ENCODE measurements at regions not wholly inside any gene's neighbourhood (a gene's known extent, or its start where the extent isn't known, plus 50 kb on each side); places are given as distances from the start of the nearest gene placed in this dataset.

DNA sequence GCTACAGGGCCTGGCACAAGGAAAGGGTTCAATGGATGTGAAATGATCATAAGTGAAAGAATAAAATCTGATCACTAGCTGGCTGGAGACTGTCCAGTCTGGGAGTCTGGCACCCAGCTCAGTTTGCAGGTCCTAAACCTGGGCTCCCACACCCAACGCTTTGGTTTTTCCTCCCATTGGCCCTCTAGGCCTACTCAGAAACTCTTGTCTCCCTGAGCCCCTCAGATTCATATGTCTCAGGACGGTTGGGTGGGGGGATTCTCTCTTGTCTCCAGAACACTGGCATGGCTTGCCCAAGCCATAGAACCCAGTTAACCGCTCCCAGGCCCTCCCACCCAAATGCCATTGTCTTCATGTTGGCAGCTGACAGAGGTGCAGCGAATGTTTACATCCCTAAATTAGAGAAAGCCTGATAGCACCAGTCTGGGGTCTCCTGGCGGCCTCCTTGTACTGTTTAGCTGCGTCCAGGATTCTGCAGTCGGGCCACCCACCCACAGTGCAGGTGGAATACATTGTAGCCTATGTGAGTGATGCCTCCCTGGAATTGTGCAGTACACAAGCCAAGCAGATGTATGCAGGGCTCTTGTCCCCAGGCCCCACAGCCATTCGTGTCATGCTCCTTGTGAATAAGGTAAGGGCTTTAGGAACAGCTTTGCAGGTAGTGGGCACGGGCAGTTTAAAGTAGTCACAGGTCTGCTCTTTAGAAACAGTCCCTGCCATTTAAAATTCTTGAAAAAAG is 266.3 kb downstream of the XXYLT1 start:
- no peaks in the 10 kb centered on the region for H3F3A ChIP-seq (replicated peaks; ENCODE audit: insufficient read depth)
- CTCF ChIA-PET = interaction anchor here (0.7 to 3.2 kb wide), 7 partner anchors 9 to 322 kb away, joined by 3 to 16 read pairs (median 3); partner anchors contain the start of genes FAM43A and XXYLT1
- H3K27me3 ChIP-seq (ENCODE audit: insufficient read depth) = peaks cover 4% of the 10 kb centered on the region; the same call in 1 of the 2 replicates
- H3K79me2 ChIP-seq (ENCODE audit: insufficient read depth) = no peaks in the 10 kb centered on the region
- DNase-seq = no peak
- no peaks in the 10 kb centered on the region for H3K9me2 ChIP-seq
- H3K36me3 ChIP-seq (replicated peaks in 1 of 2; ENCODE audit: control insufficient read depth in 1 of 2, insufficient read depth in 2 of 2, low read length in 1 of 2) = no peaks in the 10 kb centered on the region
- no peak overlapping the region for H3K4me3 ChIP-seq (ENCODE audit: low read depth in 2 of 2, low read length in 1 of 2)
- POLR2A ChIA-PET = no interaction called here
- no peak overlapping the region for H3K4me2 ChIP-seq
- H4K20me1 ChIP-seq (ENCODE audit: insufficient read depth) = no peaks in the 10 kb centered on the region
- peaks cover 0 to 17% of the 10 kb centered on the region in 2 experiments; a peak in 2 of 4 replicates for H3K4me1 ChIP-seq (ENCODE audit: control insufficient read depth in 1 of 2, insufficient read depth in 2 of 2, low read depth in 1 of 2, low read length in 1 of 2)
- no peaks in the 10 kb centered on the region for H3K9me3 ChIP-seq
- TF ChIP-seq RCOR1 (IDR thresholded peaks at IDR 0.05; ENCODE audit: low read length) (no peak), TCF12 (IDR thresholded peaks at IDR 0.05) (no peak)
- TF ChIP-seq, protein P1, sequence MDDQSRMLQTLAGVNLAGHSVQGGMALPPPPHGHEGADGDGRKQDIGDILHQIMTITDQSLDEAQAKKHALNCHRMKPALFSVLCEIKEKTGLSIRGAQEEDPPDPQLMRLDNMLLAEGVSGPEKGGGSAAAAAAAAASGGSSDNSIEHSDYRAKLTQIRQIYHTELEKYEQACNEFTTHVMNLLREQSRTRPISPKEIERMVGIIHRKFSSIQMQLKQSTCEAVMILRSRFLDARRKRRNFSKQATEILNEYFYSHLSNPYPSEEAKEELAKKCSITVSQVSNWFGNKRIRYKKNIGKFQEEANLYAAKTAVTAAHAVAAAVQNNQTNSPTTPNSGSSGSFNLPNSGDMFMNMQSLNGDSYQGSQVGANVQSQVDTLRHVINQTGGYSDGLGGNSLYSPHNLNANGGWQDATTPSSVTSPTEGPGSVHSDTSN (IDR thresholded peaks at IDR 0.05) = no peak
- H3K27ac ChIP-seq (ENCODE audit: low read depth in 2 of 2, low read length in 1 of 2) = no peak overlapping the region
- H3K9ac ChIP-seq = no peak overlapping the region
- H2AFZ ChIP-seq (ENCODE audit: low read depth) = no peak overlapping the region
- WGBS (ENCODE audit: low lambda C conversion rate) = 46% methylated on average over 5 of the region's 9 CpGs

DNA sequence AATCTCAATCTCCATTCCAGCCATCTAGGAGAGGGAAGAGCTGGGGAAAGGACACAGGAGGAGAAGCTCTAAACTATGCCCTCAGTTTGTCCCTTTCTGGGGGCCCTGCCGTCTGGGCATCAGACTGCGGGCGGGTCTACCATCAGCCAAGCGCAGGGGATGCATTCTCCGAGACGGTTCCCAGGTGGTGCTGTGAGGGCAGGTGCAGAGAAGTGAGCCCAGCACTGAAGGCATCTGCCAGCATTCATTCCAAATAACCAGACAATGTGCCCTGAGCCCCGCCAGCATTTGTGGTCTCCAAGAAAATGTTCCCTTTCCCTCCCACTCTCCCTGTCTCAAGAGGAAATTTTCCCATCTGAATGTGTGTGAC is 265.7 kb downstream of the XXYLT1 start:
- Histone ChIP-seq H3K9ac (no peak overlapping the region), H3K36me3 (replicated peaks in 1 of 2; ENCODE audit: control insufficient read depth in 1 of 2, insufficient read depth in 2 of 2, low read length in 1 of 2) (no peaks in the 10 kb centered on the region), H3K27me3 (ENCODE audit: insufficient read depth) (peaks cover 4% of the 10 kb centered on the region; the same call in 1 of the 2 replicates), H2AFZ (ENCODE audit: low read depth) (no peak overlapping the region), H3K27ac (ENCODE audit: low read depth in 2 of 2, low read length in 1 of 2) (no peak overlapping the region), H3K79me2 (ENCODE audit: insufficient read depth) (no peaks in the 10 kb centered on the region), H3K9me2 (no peaks in the 10 kb centered on the region), H3K4me2 (no peak overlapping the region), H3F3A (replicated peaks; ENCODE audit: insufficient read depth) (no peaks in the 10 kb centered on the region), H3K9me3 (no peaks in the 10 kb centered on the region), H3K4me3 (ENCODE audit: low read depth in 2 of 2, low read length in 1 of 2) (no peak overlapping the region), H3K4me1 (ENCODE audit: control insufficient read depth in 1 of 2, insufficient read depth in 2 of 2, low read depth in 1 of 2, low read length in 1 of 2) (peaks cover 0 to 17% of the 10 kb centered on the region in 2 experiments; a peak in 2 of 4 replicates), H4K20me1 (ENCODE audit: insufficient read depth) (no peaks in the 10 kb centered on the region)
- DNase-seq = no peak
- 62% methylated on average over 7 of the region's 7 CpGs for whole genome bisulfite sequencing (ENCODE audit: low lambda C conversion rate)
- ChIA-PET POLR2A (no interaction called here), CTCF (interaction anchor here (0.7 to 1.8 kb wide), 6 partner anchors 8 to 323 kb away, joined by 3 to 6 read pairs (median 3); partner anchors contain the start of gene XXYLT1)
- TF ChIP-seq ELF1 (IDR thresholded peaks at IDR 0.05) (no peak), RAD21 (IDR thresholded peaks at IDR 0.05; ENCODE audit: low read length) (no peak), GATA2 (CRISPR knock-in tag; IDR thresholded peaks at IDR 0.05) (no peak), NRF1 (IDR thresholded peaks at IDR 0.05; ENCODE audit: low read depth, low read length) (no peak), TEAD4 (IDR thresholded peaks at IDR 0.05; ENCODE audit: borderline replicate concordance, insufficient read depth) (no peak), RCOR1 (IDR thresholded peaks at IDR 0.05; ENCODE audit: low read length) (no peak), FOXM1 (IDR thresholded peaks at IDR 0.05; ENCODE audit: low read depth) (no peak), MXI1 (IDR thresholded peaks at IDR 0.05; ENCODE audit: low read depth, low read length) (no peak), RFX5 (IDR thresholded peaks at IDR 0.05; ENCODE audit: low read length) (no peak)
- TF ChIP-seq, protein P2, sequence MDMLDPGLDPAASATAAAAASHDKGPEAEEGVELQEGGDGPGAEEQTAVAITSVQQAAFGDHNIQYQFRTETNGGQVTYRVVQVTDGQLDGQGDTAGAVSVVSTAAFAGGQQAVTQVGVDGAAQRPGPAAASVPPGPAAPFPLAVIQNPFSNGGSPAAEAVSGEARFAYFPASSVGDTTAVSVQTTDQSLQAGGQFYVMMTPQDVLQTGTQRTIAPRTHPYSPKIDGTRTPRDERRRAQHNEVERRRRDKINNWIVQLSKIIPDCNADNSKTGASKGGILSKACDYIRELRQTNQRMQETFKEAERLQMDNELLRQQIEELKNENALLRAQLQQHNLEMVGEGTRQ (IDR thresholded peaks at IDR 0.05; ENCODE audit: borderline replicate concordance, low read depth, low read length) = no peak
- TF ChIP-seq, protein P3, sequence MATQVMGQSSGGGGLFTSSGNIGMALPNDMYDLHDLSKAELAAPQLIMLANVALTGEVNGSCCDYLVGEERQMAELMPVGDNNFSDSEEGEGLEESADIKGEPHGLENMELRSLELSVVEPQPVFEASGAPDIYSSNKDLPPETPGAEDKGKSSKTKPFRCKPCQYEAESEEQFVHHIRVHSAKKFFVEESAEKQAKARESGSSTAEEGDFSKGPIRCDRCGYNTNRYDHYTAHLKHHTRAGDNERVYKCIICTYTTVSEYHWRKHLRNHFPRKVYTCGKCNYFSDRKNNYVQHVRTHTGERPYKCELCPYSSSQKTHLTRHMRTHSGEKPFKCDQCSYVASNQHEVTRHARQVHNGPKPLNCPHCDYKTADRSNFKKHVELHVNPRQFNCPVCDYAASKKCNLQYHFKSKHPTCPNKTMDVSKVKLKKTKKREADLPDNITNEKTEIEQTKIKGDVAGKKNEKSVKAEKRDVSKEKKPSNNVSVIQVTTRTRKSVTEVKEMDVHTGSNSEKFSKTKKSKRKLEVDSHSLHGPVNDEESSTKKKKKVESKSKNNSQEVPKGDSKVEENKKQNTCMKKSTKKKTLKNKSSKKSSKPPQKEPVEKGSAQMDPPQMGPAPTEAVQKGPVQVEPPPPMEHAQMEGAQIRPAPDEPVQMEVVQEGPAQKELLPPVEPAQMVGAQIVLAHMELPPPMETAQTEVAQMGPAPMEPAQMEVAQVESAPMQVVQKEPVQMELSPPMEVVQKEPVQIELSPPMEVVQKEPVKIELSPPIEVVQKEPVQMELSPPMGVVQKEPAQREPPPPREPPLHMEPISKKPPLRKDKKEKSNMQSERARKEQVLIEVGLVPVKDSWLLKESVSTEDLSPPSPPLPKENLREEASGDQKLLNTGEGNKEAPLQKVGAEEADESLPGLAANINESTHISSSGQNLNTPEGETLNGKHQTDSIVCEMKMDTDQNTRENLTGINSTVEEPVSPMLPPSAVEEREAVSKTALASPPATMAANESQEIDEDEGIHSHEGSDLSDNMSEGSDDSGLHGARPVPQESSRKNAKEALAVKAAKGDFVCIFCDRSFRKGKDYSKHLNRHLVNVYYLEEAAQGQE (IDR thresholded peaks at IDR 0.05; ENCODE audit: low read depth, low read length) = no peak
- TF ChIP-seq, protein P4, sequence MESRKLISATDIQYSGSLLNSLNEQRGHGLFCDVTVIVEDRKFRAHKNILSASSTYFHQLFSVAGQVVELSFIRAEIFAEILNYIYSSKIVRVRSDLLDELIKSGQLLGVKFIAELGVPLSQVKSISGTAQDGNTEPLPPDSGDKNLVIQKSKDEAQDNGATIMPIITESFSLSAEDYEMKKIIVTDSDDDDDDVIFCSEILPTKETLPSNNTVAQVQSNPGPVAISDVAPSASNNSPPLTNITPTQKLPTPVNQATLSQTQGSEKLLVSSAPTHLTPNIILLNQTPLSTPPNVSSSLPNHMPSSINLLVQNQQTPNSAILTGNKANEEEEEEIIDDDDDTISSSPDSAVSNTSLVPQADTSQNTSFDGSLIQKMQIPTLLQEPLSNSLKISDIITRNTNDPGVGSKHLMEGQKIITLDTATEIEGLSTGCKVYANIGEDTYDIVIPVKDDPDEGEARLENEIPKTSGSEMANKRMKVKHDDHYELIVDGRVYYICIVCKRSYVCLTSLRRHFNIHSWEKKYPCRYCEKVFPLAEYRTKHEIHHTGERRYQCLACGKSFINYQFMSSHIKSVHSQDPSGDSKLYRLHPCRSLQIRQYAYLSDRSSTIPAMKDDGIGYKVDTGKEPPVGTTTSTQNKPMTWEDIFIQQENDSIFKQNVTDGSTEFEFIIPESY (IDR thresholded peaks at IDR 0.05; ENCODE audit: borderline replicate concordance, low read depth) = no peak
- TF ChIP-seq, protein P5, sequence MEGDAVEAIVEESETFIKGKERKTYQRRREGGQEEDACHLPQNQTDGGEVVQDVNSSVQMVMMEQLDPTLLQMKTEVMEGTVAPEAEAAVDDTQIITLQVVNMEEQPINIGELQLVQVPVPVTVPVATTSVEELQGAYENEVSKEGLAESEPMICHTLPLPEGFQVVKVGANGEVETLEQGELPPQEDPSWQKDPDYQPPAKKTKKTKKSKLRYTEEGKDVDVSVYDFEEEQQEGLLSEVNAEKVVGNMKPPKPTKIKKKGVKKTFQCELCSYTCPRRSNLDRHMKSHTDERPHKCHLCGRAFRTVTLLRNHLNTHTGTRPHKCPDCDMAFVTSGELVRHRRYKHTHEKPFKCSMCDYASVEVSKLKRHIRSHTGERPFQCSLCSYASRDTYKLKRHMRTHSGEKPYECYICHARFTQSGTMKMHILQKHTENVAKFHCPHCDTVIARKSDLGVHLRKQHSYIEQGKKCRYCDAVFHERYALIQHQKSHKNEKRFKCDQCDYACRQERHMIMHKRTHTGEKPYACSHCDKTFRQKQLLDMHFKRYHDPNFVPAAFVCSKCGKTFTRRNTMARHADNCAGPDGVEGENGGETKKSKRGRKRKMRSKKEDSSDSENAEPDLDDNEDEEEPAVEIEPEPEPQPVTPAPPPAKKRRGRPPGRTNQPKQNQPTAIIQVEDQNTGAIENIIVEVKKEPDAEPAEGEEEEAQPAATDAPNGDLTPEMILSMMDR (IDR thresholded peaks at IDR 0.05) = no peak
- TF ChIP-seq, protein P6, sequence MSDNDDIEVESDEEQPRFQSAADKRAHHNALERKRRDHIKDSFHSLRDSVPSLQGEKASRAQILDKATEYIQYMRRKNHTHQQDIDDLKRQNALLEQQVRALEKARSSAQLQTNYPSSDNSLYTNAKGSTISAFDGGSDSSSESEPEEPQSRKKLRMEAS (IDR thresholded peaks at IDR 0.05; ENCODE audit: low read depth) = no peak
